ENCODE measurements at regions not wholly inside any gene's neighbourhood (a gene's known extent, or its start where the extent isn't known, plus 50 kb on each side); places are given as distances from the start of the nearest gene placed in this dataset.

GRCh38 chr4:30783751-30784150 is 63.6 kb downstream of the PCDH7 start:
- no peaks in the 10 kb centered on the region for H3K9me3 ChIP-seq (replicated peaks in 1 of 3)
- no peaks in the 10 kb centered on the region for H3K27me3 ChIP-seq
- no peaks in the 10 kb centered on the region for H3K4me1 ChIP-seq (replicated peaks in 1 of 2)
- TF ChIP-seq CTCF (IDR thresholded peaks at IDR 0.05) (no peak), POLR2A (IDR thresholded peaks at IDR 0.05) (no peak)
- no peak for DNase-seq
- intact Hi-C loops (cut with DNase I), result no loop called here
- no peak overlapping the region for H3K27ac ChIP-seq
- no peaks in the 10 kb centered on the region for H3K36me3 ChIP-seq (replicated peaks in 1 of 2)
- no peak overlapping the region for H3K4me3 ChIP-seq

- Histone ChIP-seq H3K9me3 (replicated peaks in 1 of 3) (no peaks in the 10 kb centered on the region), H3K4me1 (replicated peaks in 1 of 2) (no peaks in the 10 kb centered on the region), H3K36me3 (replicated peaks in 1 of 2) (no peaks in the 10 kb centered on the region), H3K4me3 (no peak overlapping the region), H3K27ac (no peak overlapping the region), H3K27me3 (no peaks in the 10 kb centered on the region)
- no peak for DNase-seq
- intact Hi-C loops (cut with DNase I), result no loop called here
- TF ChIP-seq POLR2A (IDR thresholded peaks at IDR 0.05), result no peak
- TF ChIP-seq CTCF (IDR thresholded peaks at IDR 0.05), result no peak
- WGBS, 4 donors, result 7 to 19% (median 15%) methylated on average over 2 of the region's 2 CpGs
Measured at GRCh38 chr4:30789219-30789671, 69.1 kb downstream of the PCDH7 start.

GRCh38 chr4:30790123-30790522 is 70.0 kb downstream of the PCDH7 start:
- TF ChIP-seq CTCF (IDR thresholded peaks at IDR 0.05) (no peak), POLR2A (IDR thresholded peaks at IDR 0.05) (no peak)
- Histone ChIP-seq H3K4me1 (replicated peaks in 1 of 2) (no peaks in the 10 kb centered on the region), H3K4me3 (no peak overlapping the region), H3K27me3 (no peaks in the 10 kb centered on the region), H3K36me3 (replicated peaks in 1 of 2) (no peaks in the 10 kb centered on the region), H3K9me3 (replicated peaks in 1 of 3) (no peaks in the 10 kb centered on the region), H3K27ac (no peak overlapping the region)
- intact Hi-C loops (cut with DNase I), result no loop called here
- DNase-seq, result no peak
- 83 to 85% (median 83%) methylated on average over 1 of the region's 1 CpG for WGBS, 4 donors

GRCh38 chr4:30790998-30791397 is 70.8 kb downstream of the PCDH7 start:
- no peak for DNase-seq
- Histone ChIP-seq H3K4me1 (replicated peaks in 1 of 2) (no peaks in the 10 kb centered on the region), H3K9me3 (replicated peaks in 1 of 3) (no peaks in the 10 kb centered on the region), H3K36me3 (replicated peaks in 1 of 2) (no peaks in the 10 kb centered on the region), H3K27ac (no peak overlapping the region), H3K4me3 (no peak overlapping the region), H3K27me3 (no peaks in the 10 kb centered on the region)
- no peak for TF ChIP-seq CTCF (IDR thresholded peaks at IDR 0.05)
- TF ChIP-seq POLR2A (IDR thresholded peaks at IDR 0.05), result no peak
- intact Hi-C loops (cut with DNase I), result no loop called here
- WGBS, 4 donors, result 74 to 84% (median 80%) methylated on average over 4 of the region's 4 CpGs

Measured in adrenal gland (tissue), 9 donors.